ENCODE measurements at regions not wholly inside any gene's neighbourhood (a gene's known extent, or its start where the extent isn't known, plus 50 kb on each side); places are given as distances from the start of the nearest gene placed in this dataset.

- Histone ChIP-seq H3K27ac (ENCODE audit: insufficient read depth, low read length) (no peak overlapping the region), H3K18ac (ENCODE audit: low read depth, low read length) (no peak overlapping the region), H3K27me3 (ENCODE audit: control insufficient read depth, insufficient read depth, low read length) (no peaks in the 10 kb centered on the region), H3K4ac (ENCODE audit: low read depth, low read length) (no peak overlapping the region), H2AK9ac (replicated peaks; ENCODE audit: low read depth, low read length, poor library complexity) (no peak overlapping the region), H3K4me1 (ENCODE audit: control insufficient read depth, insufficient read depth, low read length) (no peaks in the 10 kb centered on the region), H3K9me1 (ENCODE audit: insufficient read depth, low read length) (no peaks in the 10 kb centered on the region), H2BK5ac (ENCODE audit: low read depth, low read length, poor library complexity, severe bottlenecking) (no peak overlapping the region), H2BK15ac (ENCODE audit: low read depth, low read length) (no peak overlapping the region), H2AK5ac (ENCODE audit: low read depth, low read length) (no peak overlapping the region), H4K5ac (ENCODE audit: low read depth, low read length) (no peak overlapping the region), H4K8ac (ENCODE audit: low read depth in 2 of 2, low read length in 2 of 2) (no peak overlapping the region), H3K14ac (replicated peaks; ENCODE audit: low read depth, low read length) (no peak overlapping the region), H3K4me2 (ENCODE audit: low read depth, low read length) (no peak overlapping the region), H3K9me3 (ENCODE audit: control insufficient read depth, insufficient read depth, low read length) (no peaks in the 10 kb centered on the region), H3K4me3 (ENCODE audit: insufficient read depth, low read depth, low read length) (no peak overlapping the region), H3K23ac (ENCODE audit: low read depth, low read length) (no peak overlapping the region), H3K56ac (ENCODE audit: extremely low read depth, insufficient read depth, low read length) (no peak overlapping the region), H3K9ac (ENCODE audit: low read depth, low read length) (no peak overlapping the region), H4K91ac (ENCODE audit: insufficient read depth, low read depth, low read length) (no peak overlapping the region), H3K79me1 (ENCODE audit: low read depth in 1 of 2, low read length in 2 of 2) (no peaks in the 10 kb centered on the region), H4K20me1 (ENCODE audit: insufficient read depth, low read length) (no peaks in the 10 kb centered on the region), H2BK120ac (ENCODE audit: low read depth, low read length) (no peak overlapping the region), H3K36me3 (ENCODE audit: control insufficient read depth, insufficient read depth, low read length) (no peaks in the 10 kb centered on the region), H2BK20ac (ENCODE audit: low read depth, low read length) (no peak overlapping the region), H2AFZ (replicated peaks; ENCODE audit: low read length, poor library complexity) (no peak overlapping the region)
- no peak for DNase-seq
- ATAC-seq (ENCODE audit: low read depth) = no peak
- WGBS, 2 experiments (ENCODE audit: extremely low coverage in 2 of 2, insufficient read length in 1 of 2) = no CpG with 5 or more reads among the region's 4 CpGs
- TF ChIP-seq FOS (IDR thresholded peaks at IDR 0.05; ENCODE audit: low read depth, low read length) (no peak), RAD21 (IDR thresholded peaks at IDR 0.05; ENCODE audit: low read length) (no peak), NFE2L2 (IDR thresholded peaks at IDR 0.05; ENCODE audit: low read depth, low read length) (no peak), MAFK (IDR thresholded peaks at IDR 0.05; ENCODE audit: low read depth, low read length) (no peak), BHLHE40 (IDR thresholded peaks at IDR 0.05; ENCODE audit: low read depth, low read length) (no peak), RCOR1 (IDR thresholded peaks at IDR 0.05; ENCODE audit: insufficient replicate concordance, low read length) (no peak)
- TF ChIP-seq, protein P1, sequence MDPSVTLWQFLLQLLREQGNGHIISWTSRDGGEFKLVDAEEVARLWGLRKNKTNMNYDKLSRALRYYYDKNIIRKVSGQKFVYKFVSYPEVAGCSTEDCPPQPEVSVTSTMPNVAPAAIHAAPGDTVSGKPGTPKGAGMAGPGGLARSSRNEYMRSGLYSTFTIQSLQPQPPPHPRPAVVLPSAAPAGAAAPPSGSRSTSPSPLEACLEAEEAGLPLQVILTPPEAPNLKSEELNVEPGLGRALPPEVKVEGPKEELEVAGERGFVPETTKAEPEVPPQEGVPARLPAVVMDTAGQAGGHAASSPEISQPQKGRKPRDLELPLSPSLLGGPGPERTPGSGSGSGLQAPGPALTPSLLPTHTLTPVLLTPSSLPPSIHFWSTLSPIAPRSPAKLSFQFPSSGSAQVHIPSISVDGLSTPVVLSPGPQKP (IDR thresholded peaks at IDR 0.05; ENCODE audit: borderline replicate concordance, low read depth, low read length) = no peak
- in situ Hi-C loops (cut with MboI; ENCODE audit: low sequenced_read_pairs) (no loop called here), dilution Hi-C loops (cut with HindIII; ENCODE audit: low sequenced_read_pairs, unreplicated experiment) (no loop called here), intact Hi-C loops (cut with micrococcal nuclease) (no loop called here)
- no TSS peak for BruUV-seq (replicated peaks)
- ChIA-PET POLR2A (ENCODE audit: unreplicated experiment) (no interaction called here), CTCF (no interaction called here)
These were observed 56.3 kb upstream of the OLIG3 start for GRCh38 chr6:137550535-137550934.
